HG03025 (cell line): ENCODE measurements at regions not wholly inside any gene's neighbourhood (a gene's known extent, or its start where the extent isn't known, plus 50 kb on each side); places are given as distances from the start of the nearest gene placed in this dataset.
"Not testable (repeated sequence)": the region's sequence is repeated elsewhere in the genome, so short reads cannot be mapped to it uniquely, and the experiment has no call there.

Experiments used
- ATAC-seq: cut with Tn5 transposase; IDR thresholded peaks from one replicate; pipeline ENCODE4 v1.9.1; 2021; ENCODE audit warnings: mild to moderate bottlenecking, moderate library complexity; ENCODE audit not compliant: unreplicated experiment, low FRiP score

DNA sequence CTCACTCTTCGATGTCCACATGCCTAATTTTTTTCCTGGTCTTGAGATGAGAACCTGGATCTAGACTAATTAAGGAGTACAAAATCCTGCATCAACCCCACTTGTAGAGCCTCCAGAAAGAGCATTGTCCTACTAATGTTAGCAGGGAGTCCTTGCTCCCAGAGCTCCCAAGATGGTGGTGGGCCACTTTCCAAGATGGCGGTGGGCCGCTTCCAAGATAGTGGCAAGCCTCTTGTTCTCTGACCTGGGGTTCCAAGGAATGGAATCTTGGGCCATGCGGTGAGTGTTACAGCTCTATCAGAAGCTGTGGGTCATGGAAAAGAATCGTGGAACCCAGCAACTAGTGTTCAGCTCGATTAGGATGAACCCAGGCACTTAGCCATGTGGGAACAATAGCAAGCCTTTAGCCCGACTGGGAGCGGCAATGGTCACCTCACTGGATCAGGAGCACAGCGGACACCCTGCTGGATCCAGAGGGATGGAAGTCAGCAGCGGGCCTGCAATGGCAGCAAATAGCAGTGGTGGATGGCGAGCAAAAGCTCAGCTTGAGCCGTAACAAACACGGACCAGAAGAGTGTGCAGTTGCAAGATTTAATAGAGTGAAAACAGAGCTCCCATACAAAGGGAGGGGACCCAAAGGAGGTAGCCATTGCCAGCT lies 1997.5 kb upstream of the RAG2 start:
- ATAC-seq, result not testable (repeated sequence)

DNA sequence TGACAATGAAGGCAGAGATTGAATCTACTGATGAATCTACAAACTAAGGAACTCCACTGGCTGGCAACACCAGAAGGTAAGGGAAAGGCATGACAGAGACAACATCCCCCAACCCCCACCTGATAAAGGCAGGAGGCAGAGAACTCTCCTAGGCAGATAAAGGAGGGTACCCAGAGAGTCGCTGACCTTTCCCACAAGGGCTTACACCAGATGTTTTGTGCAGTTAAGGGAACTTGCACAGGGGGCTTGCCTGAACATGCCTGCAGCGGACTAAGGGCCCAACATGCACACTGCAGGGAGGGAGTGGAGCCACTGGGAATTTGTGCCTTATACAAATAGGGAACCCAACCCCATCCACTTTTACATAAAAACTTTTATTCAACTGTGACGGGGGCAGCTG lies 1996.9 kb upstream of the RAG2 start:
- no peak for ATAC-seq

DNA sequence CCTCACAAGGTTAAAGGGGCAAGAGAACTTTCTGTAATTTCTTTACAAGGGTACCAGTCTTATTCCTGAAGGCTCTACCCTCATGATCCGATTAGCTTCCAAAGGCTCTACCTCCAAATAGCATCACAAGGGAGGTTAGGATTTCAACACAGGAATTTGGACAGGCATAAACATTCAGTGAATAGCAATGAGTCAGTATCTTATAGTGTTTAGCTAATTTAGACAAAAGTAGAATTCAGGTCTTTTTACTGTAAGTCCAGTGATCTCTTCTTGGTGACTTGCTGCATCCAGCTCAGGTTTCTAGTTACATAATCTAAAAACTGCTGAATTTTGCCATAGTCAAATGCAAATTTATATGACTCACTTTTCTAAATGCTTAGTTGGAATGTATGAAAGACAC lies 1995.6 kb upstream of the RAG2 start:
- ATAC-seq, result no peak

DNA sequence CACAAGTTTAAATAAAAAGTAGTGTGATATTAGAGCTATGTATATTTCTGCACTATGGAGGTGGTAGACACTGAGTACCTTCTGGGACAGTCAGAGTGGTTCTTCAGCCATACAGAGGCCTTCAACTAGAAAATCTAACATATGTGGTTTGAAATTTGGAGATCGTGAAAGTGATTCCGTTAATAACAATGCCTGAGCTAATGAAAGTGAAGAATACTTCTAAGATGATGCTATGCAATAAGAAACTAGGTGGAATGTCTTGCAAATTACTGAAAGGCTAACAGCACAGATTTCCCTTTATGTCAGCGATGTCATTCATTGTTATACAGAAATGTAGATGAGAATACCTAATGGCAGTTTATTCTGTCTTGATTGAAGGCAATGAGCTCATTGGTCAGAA lies 1984.7 kb upstream of the RAG2 start:
- ATAC-seq, result no peak

DNA sequence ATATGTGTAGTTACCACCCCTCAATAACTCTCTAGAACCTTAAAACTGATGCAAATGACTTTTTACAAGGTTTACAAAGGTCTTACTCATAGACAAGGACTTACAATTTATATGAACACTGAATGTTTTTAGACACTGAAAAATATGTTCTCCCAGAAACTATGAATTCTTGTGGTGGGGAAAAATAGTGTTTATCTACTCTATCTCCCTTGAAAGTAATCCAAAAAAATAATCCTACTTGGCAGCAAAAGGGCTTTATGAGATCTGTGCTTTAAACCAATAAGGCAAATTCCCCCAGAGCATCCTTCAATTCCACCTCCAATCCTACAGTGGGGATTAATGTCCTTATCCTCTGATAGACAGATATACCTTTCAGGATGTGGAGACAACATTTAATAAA lies 1984.1 kb upstream of the RAG2 start:
- ATAC-seq, result no peak

DNA sequence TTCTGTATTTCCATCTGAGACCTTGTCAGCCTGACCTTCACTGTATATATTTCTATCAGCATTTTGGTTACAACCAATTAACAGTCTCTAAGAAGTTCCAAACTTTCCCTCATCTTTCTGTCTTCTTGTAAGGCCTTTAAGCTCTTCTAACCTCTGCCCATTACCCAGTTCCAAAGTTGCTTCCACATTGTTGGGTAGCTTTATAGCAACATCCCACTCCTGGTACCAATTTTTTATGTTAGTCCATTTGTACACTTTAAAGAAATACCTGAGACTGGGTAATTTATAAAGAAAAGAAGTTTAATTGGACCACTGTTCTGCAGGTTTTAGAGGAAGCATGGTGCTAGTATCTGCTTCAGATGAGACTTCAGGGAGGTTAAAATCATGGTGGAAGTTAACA lies 1979.7 kb upstream of the RAG2 start:
- no peak for ATAC-seq

DNA sequence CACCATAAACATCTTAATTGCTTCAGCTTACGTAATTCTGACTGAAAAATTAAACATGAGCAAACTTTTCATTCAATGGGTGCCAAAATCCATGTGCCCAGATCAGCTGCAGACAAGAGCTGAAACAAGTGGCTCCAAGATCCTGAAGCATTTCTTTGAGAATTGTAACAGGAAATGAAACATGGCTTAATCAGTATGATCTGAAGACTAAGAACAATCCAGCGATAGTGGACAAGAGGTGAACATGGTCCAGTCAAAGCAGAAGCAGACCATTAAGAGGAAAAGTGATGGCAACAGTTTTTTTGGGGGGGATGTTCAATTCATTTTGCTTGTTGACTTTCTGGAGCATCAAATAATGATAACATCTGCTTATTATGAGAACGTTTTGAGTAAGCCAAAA lies 1964.5 kb upstream of the RAG2 start:
- ATAC-seq, result no peak

DNA sequence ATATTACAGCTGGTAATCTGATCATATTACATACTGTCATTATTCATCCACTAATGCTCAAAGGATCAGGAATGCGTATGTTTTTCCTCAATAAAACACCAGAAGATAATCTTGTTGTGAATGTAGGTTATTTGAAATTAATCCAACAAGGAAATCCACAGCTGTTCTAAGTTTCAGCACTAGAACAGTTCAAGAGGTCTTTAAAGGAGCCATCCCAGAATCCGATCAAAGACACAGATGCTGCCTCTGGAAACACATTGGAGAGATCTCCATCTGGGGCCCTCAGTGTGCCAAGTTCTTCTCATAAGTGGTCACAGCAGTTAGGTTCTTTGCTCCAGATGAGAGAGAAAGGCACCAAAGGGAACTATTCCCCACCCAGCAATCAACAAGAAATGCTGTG lies 1955.1 kb upstream of the RAG2 start:
- ATAC-seq, result no peak

DNA sequence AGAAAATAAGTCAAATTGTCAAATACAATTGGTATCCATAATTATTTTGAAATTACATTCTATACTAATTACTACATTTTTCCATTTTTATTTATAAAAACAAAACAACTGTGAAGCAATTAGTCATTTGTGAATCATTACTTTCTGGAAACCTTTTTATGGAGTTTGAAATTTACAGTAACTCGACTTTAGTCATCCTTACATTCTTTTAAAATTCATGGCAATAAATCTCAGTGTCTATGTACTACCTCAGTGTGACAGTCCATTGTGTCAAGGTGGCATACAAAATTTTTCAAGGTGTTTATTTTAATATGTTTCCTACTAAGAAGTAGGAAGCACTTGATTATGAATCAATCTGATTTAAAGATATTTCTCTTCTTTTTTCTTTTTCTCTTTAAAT lies 1949.4 kb upstream of the RAG2 start:
- ATAC-seq, result no peak

DNA sequence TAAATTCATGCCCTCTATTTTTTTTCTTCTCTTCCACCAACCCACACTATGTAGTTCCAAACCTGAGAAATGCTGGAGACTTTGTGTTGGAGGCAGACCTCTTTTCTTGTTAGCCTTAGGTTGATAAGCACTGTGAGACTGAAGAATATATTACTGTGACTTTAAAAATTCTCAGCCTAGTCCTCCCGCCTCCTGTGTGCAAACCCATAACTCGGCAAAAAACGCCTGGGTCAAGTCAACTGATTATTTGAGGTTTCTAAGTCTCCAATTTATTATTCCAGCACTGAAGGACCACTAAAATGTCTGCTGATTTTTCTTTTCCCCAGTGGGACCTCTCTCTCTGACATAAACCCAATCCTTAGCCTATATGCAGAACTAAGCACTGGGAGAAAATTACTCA lies 1946.0 kb upstream of the RAG2 start:
- no peak for ATAC-seq

DNA sequence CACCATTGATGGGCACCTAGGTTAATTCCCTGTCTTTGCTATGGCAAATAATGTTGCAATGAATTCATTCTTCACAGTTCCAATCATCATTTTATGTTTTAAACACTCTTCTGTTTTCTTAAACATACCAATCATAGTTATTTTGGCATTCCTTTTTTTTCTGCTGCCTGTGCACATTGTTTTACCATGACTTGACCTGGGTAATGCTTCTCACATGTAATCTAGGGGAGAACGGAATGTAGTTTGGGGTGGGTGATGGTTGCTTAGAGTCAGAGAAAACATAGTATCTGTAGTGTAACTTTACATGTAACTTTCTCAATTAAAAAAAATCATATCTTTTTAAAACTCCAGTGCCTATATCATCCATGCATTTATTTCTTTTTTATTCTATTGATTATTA lies 1945.3 kb upstream of the RAG2 start:
- ATAC-seq, result no peak

DNA sequence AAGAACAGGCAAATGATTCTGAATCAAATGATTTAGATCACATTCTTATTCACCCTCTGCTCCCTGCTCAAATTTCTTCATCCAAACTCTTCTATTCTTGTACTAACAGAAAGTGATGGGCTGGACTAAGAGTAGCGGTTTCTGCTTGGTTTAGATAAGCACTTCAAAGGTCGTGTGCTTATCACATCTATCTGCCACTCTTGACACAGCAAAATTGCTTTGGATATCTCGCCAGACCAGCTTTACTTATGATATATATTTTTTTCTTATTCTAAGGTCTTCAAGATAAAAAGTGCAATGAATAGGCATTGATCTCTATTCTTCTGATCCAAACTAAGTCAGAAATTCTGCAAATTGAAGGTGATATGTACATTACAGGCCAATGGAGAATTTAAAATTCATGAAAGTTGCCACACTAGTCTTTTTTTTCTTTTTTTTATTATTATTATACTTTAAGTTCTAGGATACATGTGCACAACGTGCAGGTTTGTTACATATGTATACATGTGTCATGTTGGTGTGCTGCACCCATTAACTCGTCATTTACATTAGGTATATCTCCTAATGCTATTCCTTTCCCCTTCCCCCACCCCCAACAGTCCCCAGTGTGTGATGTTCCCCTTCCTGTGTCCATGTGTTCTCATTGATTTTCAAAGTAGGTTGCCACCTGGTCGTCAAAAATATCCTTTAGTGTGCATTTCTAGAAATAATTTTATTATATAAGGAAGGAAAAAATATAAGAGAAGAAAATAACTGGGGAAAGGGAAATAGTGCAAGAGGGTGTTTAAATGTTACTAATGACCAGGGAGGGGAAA lies 1941.0 kb upstream of the RAG2 start:
- ATAC-seq, result no peak

DNA sequence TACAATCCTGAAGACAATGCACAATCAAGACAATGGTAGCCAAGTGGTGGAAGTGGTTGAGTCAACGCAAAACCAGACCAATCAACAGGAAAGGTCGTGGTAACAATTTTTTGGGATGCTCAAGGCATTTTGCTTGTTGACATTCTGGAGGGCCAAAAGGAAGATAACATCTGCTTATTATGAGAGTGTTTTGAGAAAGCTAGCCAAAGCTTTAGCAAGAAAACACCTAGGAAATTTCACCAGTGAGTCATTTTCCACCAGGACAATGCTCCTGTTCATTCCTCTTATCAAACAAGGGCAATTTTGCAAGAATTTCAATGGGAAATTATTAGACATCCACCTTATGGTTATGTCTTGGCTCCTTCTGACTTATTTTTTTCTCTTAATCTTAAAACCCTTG lies 1932.2 kb upstream of the RAG2 start:
- no peak for ATAC-seq

DNA sequence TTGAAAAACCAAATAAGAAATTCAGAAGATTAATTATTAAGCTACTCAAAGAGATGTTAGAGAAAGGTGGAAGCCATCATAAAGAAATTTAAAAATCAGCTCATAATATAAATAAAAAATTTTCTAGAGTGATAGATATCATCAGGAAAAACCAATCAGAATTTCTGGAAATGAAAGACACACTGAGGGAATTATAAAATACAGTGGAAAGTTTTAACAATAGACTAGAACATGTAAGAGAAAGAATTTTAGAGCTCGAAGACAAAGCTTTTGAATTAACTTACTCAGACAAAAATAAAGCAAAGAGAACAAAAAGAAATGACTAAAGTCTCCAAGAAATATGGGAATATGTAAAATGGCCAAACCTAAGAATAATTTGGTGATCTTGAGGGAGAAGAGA lies 1926.9 kb upstream of the RAG2 start:
- no peak for ATAC-seq

DNA sequence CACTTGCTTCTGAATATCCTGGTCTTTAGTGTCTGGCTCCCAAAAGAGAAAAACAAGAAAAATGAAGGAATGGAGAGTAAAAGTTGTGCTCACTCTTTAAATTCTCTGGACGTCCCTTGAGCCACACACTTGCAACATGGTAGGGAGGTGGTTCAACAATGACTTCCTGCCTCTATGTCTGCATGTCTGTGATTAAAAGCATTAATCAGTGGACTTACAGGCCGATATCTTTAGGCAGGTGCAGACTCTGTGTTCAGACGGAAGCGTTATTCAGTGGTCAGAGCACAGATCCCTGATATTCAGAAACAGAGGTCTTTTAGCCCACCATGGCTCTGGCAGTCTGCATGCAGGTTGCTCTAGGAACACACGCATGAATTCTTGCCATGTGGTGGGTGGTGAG lies 1920.0 kb upstream of the RAG2 start:
- no peak for ATAC-seq

DNA sequence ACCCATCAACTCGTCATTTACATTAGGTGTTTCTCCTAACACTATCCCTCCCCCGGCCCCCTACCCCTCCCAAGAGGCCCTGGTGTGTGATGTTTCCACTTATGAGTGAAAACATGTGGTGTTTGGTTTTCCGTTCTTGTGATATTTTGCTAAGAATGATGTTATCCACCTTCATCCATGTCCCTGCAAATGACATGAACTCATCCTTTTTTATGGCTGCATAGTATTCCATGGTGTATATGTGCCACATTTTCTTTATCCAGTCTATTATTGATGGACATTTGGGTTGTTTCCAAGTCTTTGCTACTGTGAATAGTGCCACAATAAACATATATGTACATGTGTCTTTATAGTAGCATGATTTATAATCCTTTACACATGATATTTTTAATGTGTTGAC lies 1914.8 kb upstream of the RAG2 start:
- ATAC-seq, result not testable (repeated sequence)

DNA sequence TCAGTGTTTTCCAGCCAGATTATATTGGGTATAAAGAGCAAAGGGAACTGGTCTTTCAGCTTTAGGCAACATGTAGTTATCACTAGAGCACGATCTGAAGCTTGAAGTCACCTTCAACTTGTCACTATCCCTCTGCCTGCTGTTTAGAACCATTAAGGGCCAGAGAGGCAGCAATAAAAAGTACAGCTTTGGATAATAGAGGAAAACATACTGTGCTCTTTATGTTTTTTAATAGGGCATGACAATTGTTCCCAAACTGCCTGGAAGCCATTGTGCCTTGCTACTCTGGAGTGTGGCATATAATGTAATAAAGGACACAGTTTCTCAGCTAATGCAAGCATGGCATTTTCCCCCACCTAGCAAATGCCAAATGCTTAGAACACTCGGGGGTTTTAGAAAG lies 1912.0 kb upstream of the RAG2 start:
- no peak for ATAC-seq

DNA sequence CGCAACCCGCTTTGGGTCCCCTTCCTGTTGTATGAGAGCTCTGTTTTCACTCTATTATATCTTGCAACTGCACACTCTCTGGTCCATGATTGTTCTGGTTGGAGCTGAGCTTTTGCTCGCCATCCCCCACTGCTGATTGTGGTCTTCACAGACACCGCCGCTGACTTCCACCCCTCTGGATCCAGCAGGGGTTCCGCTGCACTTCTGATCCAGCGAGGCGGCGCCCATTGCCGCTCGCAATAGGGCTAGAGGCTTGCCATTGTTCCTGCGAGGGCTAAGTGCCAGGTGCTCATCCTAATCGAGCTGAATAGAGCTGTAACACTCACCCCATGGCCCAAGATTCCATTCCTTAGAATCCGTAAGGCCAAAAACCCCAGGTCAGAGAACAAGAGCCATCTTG lies 1905.8 kb upstream of the RAG2 start:
- ATAC-seq, result no peak

DNA sequence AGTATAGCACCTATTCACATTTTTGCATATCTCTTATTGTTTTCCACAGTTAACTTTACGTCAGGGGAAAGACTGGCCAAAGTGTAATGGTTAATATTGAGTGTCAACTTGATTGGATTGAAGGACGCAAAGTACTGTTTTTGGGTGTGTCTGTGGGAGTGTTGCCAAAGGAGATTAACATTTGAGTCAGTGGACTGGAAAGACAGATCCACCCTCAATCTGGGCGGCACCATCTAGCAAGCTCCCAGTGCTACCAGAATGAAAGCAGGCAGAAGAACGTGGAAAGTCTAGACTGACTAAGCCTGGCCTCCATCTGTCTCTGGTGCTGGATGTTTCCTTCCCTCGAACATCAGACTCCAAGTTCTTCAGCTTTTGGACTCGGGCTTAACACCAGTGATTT lies 1900.7 kb upstream of the RAG2 start:
- ATAC-seq, result no peak

DNA sequence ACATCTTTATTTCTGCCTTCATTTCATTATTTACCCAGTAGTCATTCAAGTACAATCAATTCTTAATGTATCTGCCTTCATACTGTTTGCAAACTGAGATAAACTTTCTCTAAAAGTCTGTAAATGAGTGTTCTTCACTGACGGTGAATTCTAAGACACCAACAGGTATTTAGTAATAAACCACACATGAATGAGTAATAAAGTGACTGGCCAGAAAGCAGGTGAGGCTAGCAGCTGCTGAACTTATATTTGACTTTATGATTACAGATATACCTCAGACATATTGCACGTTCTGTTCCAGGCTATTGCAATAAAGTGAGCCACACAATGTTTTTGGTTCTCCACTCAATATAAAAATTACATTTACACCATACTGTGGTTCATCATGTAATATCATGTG lies 1894.0 kb upstream of the RAG2 start:
- ATAC-seq, result no peak

DNA sequence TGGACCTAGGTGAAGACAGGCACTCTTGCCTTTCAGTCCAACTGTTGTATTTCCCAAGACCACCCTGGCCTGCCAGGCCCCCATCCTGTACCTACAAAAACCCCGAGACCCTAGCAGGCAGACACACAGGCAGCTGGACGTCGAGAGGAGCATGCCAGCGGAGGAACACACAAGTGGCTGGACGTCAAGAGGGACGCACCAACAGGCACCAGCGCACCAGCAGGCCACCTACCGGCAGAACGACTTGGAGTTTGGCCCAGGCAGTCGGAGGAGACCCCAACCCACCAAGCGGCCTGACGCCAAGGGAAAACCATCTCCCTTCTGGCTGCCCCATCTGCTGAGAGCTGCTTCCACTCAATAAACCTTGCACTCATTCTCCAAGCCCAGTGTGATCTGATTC lies 1883.4 kb upstream of the RAG2 start:
- ATAC-seq, result no peak

DNA sequence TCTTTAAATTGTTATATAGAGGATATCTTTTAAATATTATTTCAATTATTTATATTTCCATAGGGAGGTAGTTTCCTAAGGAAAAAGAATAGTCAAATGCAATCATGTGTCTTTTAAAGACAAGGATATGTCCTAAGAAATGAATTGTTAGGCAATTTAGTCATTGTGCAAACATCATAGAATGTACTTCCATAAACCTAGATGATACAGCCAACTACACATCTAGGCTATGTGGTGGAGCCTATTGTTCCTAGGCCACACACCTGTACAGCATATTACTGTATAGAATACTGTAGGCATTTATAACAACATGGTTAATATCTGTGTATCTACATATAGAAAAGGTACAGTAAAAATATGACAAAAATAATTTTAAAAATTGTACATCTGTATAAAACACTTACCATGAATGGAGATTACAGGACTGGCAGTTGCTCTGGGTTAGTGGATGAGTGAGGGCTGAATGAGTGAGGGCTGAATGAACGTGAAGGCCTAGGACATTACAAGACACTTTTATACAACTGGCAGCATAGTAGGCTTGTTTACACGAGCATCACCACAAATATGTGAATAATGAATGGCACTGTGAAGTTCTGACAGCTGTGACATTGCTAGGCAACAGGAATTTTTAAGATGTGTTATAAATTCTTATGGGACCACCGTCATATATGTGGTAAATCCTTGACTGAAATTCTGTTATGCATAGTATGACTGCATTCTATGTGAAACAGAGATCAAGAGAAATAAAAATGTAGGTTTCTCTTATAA lies 1879.0 kb upstream of the RAG2 start:
- no peak for ATAC-seq
